PFSK-1 (cell line): ENCODE measurements at regions not wholly inside any gene's neighbourhood (a gene's known extent, or its start where the extent isn't known, plus 50 kb on each side); places are given as distances from the start of the nearest gene placed in this dataset.

Source experiments
- FOXP2 ChIP-seq: optimal IDR thresholded peaks from 2 replicates; pipeline ENCODE3; 2011; ENCODE audit warnings: borderline replicate concordance, control low read depth, inconsistent platforms; ENCODE audit not compliant: insufficient read depth; ENCODE audit errors: extremely low read length, extremely low read depth
- POLR2AphosphoS5 ChIP-seq: IDR thresholded peaks from 2 replicates; pipeline ENCODE4 v1.6.1; 2012; ENCODE audit warnings: low read depth, mild to moderate bottlenecking, control low read depth, low read length, moderate library complexity
- SIN3A ChIP-seq: IDR thresholded peaks from 2 replicates; pipeline ENCODE4 v1.6.1; 2012; ENCODE audit warnings: mild to moderate bottlenecking, low read length, moderate library complexity, borderline replicate concordance; ENCODE audit not compliant: insufficient read depth
- TAF1 ChIP-seq: IDR thresholded peaks from 2 replicates; pipeline ENCODE4 v1.6.1; 2012; ENCODE audit warnings: low read length, control low read depth, borderline replicate concordance; ENCODE audit not compliant: insufficient read depth
- TF ChIP-seq, protein P1 (sequence below), 2 experiments: IDR thresholded peaks; 2 replicates each; pipeline versions ENCODE4 v1.6.1 to v1.8.0; 2011 to 2012; ENCODE audit warnings: low read depth in 2 of 2, low read length in 2 of 2, control low read depth in 1 of 2, inconsistent platforms in 1 of 2, mild to moderate bottlenecking in 1 of 2, moderate library complexity in 1 of 2; ENCODE audit not compliant: insufficient read depth in 1 of 2

DNA sequence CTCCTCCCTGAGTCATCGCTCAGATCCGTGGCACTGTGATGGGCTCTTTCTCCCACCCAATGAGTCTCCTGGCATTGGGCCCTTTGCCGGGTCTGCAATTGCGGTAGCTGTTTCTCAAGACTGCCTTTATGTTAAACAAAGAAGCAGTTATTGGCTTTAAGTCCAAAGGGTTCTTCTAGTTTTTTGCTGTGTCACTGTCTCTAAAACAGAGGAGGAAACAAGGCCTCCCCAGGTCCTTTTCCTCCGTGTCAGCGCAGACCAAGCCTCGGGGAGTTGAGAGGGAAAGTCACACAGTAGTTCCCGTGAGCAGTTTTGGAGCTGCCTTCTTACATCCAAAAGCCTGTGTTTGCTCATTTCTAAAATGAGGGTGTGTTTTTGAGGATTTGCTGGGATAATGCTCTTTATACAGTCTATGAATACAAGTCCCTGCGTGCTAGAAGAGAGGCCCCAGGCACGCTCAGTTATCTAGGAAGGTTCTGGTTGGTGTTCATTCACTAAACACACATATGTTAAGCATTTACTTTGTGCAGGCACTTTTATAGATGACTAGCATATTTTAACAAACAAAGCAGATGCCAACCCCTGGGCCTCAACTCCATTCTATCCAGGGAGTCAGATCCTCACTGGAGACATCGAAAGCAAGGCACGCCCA, 126.0 kb upstream of the PZP start:
- no peak for TF ChIP-seq POLR2AphosphoS5
- TF ChIP-seq, protein P1, sequence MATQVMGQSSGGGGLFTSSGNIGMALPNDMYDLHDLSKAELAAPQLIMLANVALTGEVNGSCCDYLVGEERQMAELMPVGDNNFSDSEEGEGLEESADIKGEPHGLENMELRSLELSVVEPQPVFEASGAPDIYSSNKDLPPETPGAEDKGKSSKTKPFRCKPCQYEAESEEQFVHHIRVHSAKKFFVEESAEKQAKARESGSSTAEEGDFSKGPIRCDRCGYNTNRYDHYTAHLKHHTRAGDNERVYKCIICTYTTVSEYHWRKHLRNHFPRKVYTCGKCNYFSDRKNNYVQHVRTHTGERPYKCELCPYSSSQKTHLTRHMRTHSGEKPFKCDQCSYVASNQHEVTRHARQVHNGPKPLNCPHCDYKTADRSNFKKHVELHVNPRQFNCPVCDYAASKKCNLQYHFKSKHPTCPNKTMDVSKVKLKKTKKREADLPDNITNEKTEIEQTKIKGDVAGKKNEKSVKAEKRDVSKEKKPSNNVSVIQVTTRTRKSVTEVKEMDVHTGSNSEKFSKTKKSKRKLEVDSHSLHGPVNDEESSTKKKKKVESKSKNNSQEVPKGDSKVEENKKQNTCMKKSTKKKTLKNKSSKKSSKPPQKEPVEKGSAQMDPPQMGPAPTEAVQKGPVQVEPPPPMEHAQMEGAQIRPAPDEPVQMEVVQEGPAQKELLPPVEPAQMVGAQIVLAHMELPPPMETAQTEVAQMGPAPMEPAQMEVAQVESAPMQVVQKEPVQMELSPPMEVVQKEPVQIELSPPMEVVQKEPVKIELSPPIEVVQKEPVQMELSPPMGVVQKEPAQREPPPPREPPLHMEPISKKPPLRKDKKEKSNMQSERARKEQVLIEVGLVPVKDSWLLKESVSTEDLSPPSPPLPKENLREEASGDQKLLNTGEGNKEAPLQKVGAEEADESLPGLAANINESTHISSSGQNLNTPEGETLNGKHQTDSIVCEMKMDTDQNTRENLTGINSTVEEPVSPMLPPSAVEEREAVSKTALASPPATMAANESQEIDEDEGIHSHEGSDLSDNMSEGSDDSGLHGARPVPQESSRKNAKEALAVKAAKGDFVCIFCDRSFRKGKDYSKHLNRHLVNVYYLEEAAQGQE (IDR thresholded peaks at IDR 0.05; ENCODE audit: insufficient read depth in 1 of 2, low read depth in 2 of 2, low read length in 2 of 2), result no peak
- TF ChIP-seq TAF1, result no peak
- no peak for TF ChIP-seq FOXP2
- no peak for TF ChIP-seq SIN3A
